IPS-18c (cell line): ENCODE measurements at regions not wholly inside any gene's neighbourhood (a gene's known extent, or its start where the extent isn't known, plus 50 kb on each side); places are given as distances from the start of the nearest gene placed in this dataset.
"Not testable (repeated sequence)": the region's sequence is repeated elsewhere in the genome, so short reads cannot be mapped to it uniquely, and the experiment has no call there.

Source experiments
- H3K4me3 ChIP-seq: 2 replicates; pipeline ENCODE4 v1.7.0; 2013; ENCODE audit warnings: low read depth, mild to moderate bottlenecking, low read length, moderate library complexity; ENCODE audit not compliant: insufficient read depth
- H3K9me3 ChIP-seq: one replicate; pipeline ENCODE4 v1.6.1; 2013; ENCODE audit warnings: mild to moderate bottlenecking, low read length, moderate library complexity; ENCODE audit not compliant: control insufficient read depth, insufficient read depth

DNA sequence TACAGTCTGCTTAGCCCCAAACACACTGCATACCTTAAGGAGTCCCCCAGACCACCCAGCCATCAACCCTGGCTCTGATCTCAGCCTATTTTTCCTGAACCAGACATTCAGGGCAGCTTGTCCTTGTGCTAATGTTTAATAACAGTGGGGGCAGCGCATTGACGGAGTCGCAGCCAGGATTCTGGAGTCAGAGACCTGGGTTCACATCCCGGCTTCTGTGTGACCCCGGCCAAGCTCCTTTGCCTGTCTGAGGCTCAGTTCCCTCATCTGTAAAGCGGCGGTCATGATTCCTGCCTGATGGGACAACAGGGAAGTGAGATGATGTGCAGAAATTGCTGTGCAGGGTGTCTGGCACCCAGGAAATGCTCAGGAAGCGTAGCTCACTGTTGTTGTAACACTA is 63.1 kb downstream of the MATN1 start:
- Histone ChIP-seq H3K9me3 (peaks cover 7% of the 10 kb centered on the region), H3K4me3 (no peak overlapping the region)

- Histone ChIP-seq H3K9me3 (peaks cover 8% of the 10 kb centered on the region), H3K4me3 (no peak overlapping the region)
Measured at GRCh38 chr1:30659702-30660101, 63.7 kb downstream of the MATN1 start.

- H3K4me3 ChIP-seq, H3K9me3 ChIP-seq: not testable (repeated sequence)
Measured at GRCh38 chr1:30658375-30658774, 65.0 kb downstream of the MATN1 start.

DNA sequence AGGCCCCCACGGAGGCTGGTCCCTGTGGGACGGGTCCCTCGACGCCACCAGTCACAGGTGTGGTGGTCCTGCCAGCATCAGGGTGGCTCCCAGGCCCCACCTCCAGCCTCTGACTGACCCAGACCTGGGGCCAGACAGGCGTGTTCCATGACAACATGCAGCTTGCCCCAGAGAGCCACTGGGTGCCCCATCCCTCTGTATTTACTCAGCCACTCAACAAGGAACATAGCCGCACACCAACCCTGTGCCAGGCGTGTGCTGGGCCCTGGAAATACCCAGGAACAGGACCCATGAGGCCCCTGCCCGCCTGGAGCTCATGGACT is 65.4 kb downstream of the MATN1 start:
- Histone ChIP-seq H3K4me3 (no peak overlapping the region), H3K9me3 (peaks cover 8% of the 10 kb centered on the region)

GRCh38 chr1:30657131-30658013 is 66.0 kb downstream of the MATN1 start:
- Histone ChIP-seq H3K4me3 (no peak overlapping the region), H3K9me3 (peaks cover 6% of the 10 kb centered on the region)

DNA sequence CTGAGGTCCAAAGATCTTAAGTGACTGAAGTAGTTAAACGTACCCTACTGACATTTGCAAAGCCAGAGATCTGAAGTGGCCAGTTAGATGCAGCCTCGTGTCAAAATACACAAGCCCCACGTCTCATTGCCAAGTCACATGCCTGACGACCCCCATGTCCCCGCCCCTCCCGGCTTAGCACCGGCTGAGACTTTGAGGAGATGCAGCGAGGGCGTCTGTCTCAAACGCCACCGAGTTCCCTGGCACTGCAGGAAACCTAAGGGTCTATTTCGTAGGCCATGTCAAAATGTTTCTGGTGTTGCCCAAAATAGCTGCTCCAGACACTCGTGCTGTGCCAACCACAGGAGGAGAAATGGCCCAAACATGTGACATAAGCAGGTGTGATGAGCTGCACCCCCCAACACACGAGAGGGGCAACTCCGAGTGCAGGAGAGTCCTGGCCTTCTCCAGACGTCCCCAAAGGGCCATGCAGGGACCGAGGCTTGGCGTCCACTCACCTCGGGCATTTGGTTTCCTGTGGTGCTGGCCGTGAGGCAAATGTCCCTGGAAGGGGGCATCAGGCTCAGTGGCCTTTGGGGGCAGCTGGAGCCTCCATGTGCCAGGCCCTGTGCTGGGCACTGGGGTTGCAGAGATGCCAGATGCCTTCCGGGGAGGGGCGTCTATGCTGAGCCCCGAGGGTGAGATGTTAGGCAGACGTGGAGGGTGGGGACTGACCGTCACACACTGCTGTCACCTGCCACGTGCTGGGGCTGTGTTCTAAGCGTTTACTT is 67.0 kb downstream of the MATN1 start:
- no peak overlapping the region for H3K4me3 ChIP-seq
- H3K9me3 ChIP-seq, result peaks cover 6% of the 10 kb centered on the region

DNA sequence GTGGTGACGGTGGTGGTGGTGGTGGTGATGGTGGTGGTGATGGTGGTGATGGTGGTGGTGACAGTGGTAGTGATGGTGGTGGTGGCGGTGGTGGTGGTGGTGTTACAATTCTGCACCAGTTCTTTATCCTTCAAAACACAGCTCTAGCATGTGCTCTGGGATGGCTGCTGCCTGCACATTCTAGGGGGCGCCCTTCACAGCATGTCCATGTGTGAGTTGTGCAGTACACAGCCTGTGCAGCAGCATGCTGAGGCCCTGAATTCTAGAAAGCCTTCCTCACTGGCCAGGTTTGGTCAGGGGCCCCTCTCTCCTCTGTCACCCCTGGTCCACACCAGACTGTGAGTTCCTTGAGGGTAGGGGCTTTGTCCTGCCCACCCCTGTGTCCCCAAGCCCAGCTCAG is 67.7 kb downstream of the MATN1 start:
- H3K4me3 ChIP-seq, result no peak overlapping the region

GRCh38 chr1:30654188-30654587 is 69.2 kb downstream of the MATN1 start:
- Histone ChIP-seq H3K4me3 (no peak overlapping the region), H3K9me3 (peaks cover 6% of the 10 kb centered on the region)

More for the DNA sequence above, 67.7 kb downstream of the MATN1 start:
- H3K9me3 ChIP-seq, result peaks cover 6% of the 10 kb centered on the region

DNA sequence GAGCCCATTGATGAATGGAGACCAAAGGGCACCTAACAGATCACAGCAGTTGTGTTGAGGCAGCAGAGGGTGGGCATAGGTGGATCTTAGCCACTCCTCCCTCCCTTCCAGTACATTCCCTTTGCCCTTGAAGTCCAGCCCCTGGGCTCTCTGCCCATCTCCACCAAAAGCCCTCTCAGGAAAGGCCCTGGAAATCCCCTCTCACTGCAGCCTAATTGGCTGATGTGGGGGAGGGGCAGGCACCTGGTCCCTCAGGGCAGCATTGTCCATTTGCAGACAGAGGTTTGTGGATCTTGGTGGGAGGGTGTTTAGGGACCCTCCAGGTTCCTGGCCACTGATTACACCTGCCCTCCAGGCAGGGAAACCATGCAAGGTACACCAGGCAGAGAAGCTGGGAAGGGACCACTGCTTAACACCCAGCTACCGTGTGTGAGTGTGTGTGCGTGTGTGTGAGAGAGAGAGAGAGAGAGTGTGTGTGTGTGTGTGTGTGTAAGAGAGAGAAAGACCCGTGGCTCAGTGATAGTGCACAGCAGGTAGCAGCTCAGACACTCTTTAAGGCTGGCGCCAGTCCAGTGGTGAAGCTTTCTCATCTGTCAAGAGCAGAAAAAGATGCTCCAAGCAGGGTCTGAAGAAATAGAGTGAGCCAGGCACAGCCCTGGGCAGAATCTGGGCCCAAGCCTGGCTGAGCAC is 71.1 kb downstream of the MATN1 start:
- Histone ChIP-seq H3K4me3 (no peak overlapping the region), H3K9me3 (peaks cover 4% of the 10 kb centered on the region)

- not testable (repeated sequence) for H3K4me3 ChIP-seq, H3K9me3 ChIP-seq
Measured at GRCh38 chr1:30651395-30651794, 72.0 kb downstream of the MATN1 start.

DNA sequence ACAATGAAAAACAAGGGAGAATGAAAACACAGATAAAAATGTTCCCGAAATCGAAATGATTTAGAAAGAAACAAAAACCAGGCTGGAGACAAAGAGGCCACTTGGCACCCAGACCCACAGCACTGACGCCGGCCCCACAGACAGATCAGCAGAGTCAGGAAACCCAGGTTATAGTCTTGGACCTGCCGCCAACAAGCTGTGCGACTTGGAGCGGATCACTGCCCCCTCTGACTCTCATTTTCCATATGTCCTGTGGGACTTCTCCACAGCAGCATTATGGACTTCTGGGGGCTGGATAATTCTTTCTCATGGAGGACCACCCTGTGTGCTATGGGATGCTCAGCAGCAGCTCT is 72.4 kb downstream of the MATN1 start:
- no peak overlapping the region; the same call in 1 of the 2 replicates for H3K4me3 ChIP-seq
- H3K9me3 ChIP-seq, result peaks cover 4% of the 10 kb centered on the region

DNA sequence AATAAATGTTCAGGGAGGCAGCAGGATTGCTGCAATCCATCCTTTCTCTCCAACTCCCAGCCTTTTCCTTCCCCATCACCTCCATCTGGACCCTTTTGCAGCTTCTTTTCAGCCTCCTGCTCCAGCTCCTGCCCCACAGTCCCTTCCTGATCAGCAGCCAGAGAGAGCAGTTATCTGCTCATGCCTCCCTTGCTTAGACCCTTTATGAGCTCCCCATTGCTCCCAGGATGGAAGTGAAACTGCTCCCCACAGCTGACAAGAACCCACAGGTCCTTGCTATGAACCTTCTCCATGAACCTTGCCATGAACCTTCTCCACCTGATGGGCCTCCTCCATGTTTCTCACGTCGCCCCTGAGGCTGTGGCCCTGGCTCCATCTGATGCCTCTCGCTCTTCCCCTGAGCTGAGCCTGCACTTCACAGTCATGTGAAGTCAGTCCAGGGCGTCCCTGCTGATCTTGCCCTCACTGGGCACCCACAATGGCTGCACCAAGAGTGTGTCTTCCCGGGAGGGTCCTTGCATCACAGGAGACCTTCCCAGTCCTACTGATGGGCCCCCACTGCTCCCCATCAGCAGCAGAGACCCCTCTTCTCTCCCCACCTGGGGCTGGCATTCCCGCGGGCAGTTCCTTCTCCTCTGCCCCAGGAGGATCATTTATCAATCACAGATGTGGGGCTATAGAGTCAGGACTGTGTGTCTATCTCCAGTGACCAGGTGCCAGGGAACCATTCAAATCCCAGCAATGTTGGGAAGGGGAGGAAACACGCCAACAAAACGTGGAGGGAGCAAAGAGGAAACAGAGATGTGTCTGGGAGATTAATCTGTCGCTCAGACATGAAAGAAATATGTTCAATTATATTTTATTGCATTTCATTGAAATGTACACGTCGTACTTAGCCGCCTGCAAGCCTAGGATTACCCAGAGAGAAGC is 73.1 kb downstream of the MATN1 start:
- H3K9me3 ChIP-seq, result peaks cover 2% of the 10 kb centered on the region
- no peak overlapping the region for H3K4me3 ChIP-seq

DNA sequence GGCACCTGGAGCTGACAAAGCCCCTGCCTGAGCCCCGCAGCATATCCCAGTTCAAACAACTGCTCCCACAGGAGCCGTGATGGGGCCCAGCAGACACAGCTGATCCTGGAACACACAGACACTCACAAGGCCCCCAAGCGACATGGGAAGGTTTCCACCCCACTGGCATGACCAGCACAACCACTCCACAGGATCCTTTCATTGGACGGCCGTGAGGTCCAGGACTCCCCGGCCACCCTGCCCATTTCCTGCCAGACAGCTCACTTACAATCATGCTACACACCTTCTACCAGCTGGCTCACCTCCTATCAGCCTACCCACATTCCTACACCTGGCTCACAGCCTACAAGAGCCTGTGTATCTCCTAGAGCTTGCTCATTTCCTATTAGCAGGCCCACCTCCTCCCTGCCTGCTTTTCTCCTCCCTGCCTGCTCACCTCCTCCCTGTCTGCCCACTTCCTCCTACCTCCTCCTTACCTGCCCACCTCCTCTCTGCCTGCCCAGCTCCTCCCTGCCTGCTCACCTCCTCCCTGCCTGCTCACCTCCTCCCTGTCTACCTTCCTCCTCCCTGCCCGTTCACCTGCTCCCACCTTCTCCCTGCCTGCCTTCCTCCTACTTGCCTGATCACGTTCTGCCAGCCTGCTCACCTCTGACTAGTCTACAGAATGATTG is 73.9 kb downstream of the MATN1 start:
- no peaks in the 10 kb centered on the region for H3K9me3 ChIP-seq
- no peak overlapping the region for H3K4me3 ChIP-seq

DNA sequence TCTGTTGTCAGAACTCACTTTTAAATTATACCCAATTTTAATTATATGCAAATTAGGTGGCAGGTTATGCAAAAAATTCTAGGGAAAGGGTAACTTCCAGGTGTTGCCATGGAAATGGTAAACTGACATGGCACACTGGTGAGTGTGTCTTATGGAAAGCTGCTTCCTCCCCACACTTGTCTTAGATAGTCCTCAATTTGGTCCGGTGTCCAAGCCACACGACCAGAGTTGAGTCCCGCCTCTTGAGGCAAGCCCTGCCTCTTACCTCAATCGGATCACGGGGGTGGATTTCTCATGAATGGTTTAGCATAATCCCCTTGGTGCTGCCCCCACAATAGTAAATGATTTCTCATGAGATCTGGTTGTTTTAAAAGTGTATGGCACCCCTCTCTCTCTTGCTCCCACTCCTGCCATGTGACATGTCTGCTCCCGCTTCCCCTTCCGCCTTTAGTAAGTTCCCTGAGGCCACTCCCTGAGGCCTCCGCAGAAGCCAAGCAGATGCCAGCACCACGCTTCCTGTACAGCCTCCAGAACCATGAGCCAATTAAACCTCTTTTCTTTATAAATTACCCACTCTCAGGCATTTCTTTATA is 74.9 kb downstream of the MATN1 start:
- no peaks in the 10 kb centered on the region for H3K9me3 ChIP-seq
- no peak overlapping the region for H3K4me3 ChIP-seq

DNA sequence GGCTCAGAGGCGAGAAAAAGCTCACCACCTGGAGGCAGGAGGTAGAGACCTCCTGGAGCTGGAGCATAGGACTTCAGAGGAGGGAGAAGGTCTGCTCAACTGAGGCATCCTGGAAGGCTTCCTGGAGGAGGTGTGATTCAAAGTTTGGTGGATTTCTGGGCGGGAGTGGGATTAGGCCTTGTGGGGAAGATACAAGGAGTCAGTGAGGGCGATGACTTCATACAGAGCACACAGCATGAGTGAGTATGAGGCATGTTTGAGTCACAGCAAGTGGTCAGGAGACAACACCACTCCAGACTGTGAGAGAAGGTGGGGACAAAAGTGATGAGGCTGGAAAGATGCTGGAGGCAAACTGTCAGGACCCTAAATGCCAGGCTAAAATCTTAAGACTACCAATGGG is 77.6 kb downstream of the MATN1 start:
- H3K9me3 ChIP-seq, result no peaks in the 10 kb centered on the region
- no peak overlapping the region for H3K4me3 ChIP-seq

DNA sequence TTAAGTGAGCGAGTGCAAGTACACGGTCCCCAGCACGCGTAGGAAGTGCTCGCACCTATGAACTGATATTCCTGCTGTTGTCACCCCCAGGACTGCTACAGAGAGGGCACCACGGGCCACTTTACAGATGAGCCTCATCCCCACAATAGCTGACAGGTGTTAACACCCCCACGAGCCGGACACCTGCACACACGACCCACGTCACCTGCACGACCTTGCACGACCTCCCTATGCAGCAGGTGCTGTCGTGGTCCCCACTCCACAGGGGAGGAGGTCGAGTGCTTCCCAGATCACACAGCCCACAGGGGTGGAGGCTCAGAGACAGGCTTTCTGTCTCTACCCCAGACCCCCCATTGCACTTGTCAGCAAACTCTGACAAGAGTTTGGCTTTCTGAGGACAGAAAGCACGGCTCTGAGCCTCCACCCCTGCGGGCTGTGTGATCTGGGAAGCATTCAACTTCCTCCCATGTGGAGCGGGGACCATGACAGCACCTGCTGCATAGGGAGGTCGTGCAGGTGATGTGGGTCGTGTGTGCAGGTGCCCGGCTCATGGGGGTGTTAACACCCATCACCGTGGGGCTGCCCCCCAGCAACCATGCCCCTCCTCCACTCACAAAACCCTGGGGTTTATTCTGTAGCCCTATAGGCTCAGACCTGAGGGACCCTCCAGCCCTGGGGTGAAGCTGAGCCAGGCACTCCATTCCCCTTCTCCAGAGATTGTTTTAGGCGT is 80.8 kb downstream of the MATN1 start:
- H3K9me3 ChIP-seq, result no peaks in the 10 kb centered on the region
- no peak overlapping the region for H3K4me3 ChIP-seq
